ENCODE measurements at regions not wholly inside any gene's neighbourhood (a gene's known extent, or its start where the extent isn't known, plus 50 kb on each side); places are given as distances from the start of the nearest gene placed in this dataset.
"Not testable (repeated sequence)": the region's sequence is repeated elsewhere in the genome, so short reads cannot be mapped to it uniquely, and the experiment has no call there.

GRCh38 chr2:60351321-60351720, 202.1 kb downstream of the BCL11A start:
- TF ChIP-seq CTCF (IDR thresholded peaks at IDR 0.05), result no peak
- DNase-seq (ENCODE audit: low spot score), result no peak

GRCh38 chr2:60350791-60351190, 202.7 kb downstream of the BCL11A start:
- TF ChIP-seq CTCF (IDR thresholded peaks at IDR 0.05), result no peak
- Histone ChIP-seq H3K36me3 (no peaks in the 10 kb centered on the region), H3K4me3 (no peak overlapping the region), H3K27me3 (replicated peaks; ENCODE audit: insufficient read depth) (no peaks in the 10 kb centered on the region), H3K9me3 (no peaks in the 10 kb centered on the region), H3K27ac (no peak overlapping the region), H3K4me1 (ENCODE audit: control insufficient read depth in 1 of 2, low read depth in 2 of 2) (no peaks in the 10 kb centered on the region)
- DNase-seq (ENCODE audit: low spot score) (no peak), ATAC-seq (ENCODE audit: insufficient number of reproducible peaks, low FRiP score, low read depth) (no peak)

More at GRCh38 chr2:60351321-60351720, 202.1 kb downstream of the BCL11A start:
- H3K9me3 ChIP-seq, result no peaks in the 10 kb centered on the region
- H3K4me1 ChIP-seq (ENCODE audit: control insufficient read depth in 1 of 2, low read depth in 2 of 2), result no peaks in the 10 kb centered on the region
- no peaks in the 10 kb centered on the region for H3K36me3 ChIP-seq
- no peak overlapping the region for H3K4me3 ChIP-seq
- H3K27ac ChIP-seq, result no peak overlapping the region
- no peak for ATAC-seq (ENCODE audit: insufficient number of reproducible peaks, low FRiP score, low read depth)
- H3K27me3 ChIP-seq (replicated peaks; ENCODE audit: insufficient read depth), result no peaks in the 10 kb centered on the region

DNA sequence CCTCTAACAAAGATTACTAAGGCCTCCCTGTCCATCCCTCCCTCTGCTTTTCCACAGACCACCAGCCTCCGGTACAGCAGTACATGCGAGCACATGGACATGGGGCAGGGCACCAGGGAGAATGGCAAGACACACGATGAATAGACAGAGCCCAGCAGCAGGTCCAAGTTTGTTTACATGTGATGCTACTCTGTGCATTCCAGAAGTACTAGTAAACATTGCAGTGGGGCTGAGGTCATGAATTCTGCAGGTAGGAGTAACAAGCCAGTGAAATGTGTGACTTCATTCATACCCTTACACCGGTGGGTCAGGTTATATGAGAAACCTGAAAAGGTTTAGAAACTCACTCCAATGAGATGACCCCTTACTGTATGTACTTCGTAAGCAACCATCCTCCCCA, 205.7 kb downstream of the BCL11A start:
- Histone ChIP-seq H3K36me3 (no peaks in the 10 kb centered on the region), H3K27ac (no peak overlapping the region), H3K9me3 (no peaks in the 10 kb centered on the region), H3K4me3 (no peak overlapping the region), H3K4me1 (ENCODE audit: control insufficient read depth in 1 of 2, low read depth in 2 of 2) (no peaks in the 10 kb centered on the region), H3K27me3 (replicated peaks; ENCODE audit: insufficient read depth) (no peaks in the 10 kb centered on the region)
- ATAC-seq (ENCODE audit: insufficient number of reproducible peaks, low FRiP score, low read depth) (no peak), DNase-seq (ENCODE audit: low spot score) (no peak)
- TF ChIP-seq CTCF (IDR thresholded peaks at IDR 0.05), result no peak

DNA sequence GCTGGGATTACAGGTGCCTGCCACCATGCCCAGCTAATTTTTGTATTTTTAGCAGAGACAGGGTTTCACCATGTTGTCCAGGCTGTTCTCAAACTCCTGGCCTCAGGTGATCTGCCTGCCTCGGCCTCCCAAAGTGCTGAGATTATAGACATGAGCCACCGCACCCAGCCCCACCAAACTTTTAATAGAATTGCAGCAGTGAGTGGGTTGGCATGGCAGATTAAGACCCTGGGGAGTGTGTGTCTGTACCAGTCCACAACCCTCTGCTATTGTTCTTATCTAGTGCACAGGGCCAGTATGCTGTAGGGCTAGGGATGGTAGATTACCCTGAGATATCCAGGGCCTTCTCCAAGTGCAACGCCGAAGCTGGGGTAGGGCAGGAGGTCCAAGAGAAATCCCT, 211.0 kb downstream of the BCL11A start:
- H3K4me1 ChIP-seq (ENCODE audit: control insufficient read depth in 1 of 2, low read depth in 2 of 2); H3K27ac ChIP-seq; H3K4me3 ChIP-seq; H3K27me3 ChIP-seq (replicated peaks; ENCODE audit: insufficient read depth); H3K36me3 ChIP-seq; H3K9me3 ChIP-seq; DNase-seq (ENCODE audit: low spot score); ATAC-seq (ENCODE audit: insufficient number of reproducible peaks, low FRiP score, low read depth): not testable (repeated sequence)

DNA sequence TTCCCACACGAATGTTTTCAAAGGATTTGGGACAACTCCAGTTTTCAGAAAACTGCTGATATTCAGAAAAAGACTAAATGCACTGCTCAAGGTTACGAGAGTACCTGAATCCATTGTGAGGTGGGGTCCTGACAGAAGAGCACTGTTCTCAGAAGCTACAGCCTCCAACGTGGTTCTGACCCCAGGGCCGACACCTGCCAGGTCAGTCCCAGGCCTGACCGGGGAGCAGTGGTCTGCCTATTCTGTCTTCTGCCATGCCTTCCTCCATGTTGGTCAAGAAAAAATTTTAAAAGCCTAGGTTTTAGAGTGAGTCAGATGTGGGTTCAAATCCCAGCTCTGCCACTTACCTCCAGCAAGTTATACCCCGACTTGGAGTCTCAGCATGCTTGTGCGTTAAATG, 212.3 kb downstream of the BCL11A start:
- no peak for TF ChIP-seq CTCF (IDR thresholded peaks at IDR 0.05)
- Histone ChIP-seq H3K4me3 (no peak overlapping the region), H3K4me1 (ENCODE audit: control insufficient read depth in 1 of 2, low read depth in 2 of 2) (no peaks in the 10 kb centered on the region), H3K9me3 (no peaks in the 10 kb centered on the region), H3K36me3 (no peaks in the 10 kb centered on the region), H3K27me3 (replicated peaks; ENCODE audit: insufficient read depth) (no peaks in the 10 kb centered on the region), H3K27ac (no peak overlapping the region)
- no peak for ATAC-seq (ENCODE audit: insufficient number of reproducible peaks, low FRiP score, low read depth)
- no peak for DNase-seq (ENCODE audit: low spot score)

DNA sequence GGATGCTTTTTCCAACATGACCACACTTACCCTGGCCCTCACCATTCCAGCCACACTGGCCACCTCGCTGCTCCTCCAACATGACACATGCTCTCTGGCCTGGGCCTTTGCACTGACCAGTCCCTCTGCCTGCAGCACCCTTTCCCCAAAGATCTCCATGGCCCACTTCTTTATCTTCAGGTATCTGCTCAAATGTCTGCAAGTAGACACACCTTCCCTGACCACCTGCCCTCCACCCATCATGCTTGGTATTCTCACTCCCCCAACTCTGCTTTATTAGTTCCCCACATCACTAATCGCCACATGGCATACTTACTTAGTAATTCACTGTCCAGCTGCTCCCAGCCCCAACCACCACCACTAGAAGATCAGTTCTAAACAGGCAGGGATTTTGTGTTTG, 214.2 kb downstream of the BCL11A start:
- H3K4me3 ChIP-seq, result no peak overlapping the region
- TF ChIP-seq CTCF (IDR thresholded peaks at IDR 0.05), result no peak
- H3K9me3 ChIP-seq, result no peaks in the 10 kb centered on the region
- no peaks in the 10 kb centered on the region for H3K4me1 ChIP-seq (ENCODE audit: control insufficient read depth in 1 of 2, low read depth in 2 of 2)
- H3K36me3 ChIP-seq, result no peaks in the 10 kb centered on the region
- DNase-seq (ENCODE audit: low spot score), result no peak
- H3K27ac ChIP-seq, result no peak overlapping the region
- no peak for ATAC-seq (ENCODE audit: insufficient number of reproducible peaks, low FRiP score, low read depth)
- H3K27me3 ChIP-seq (replicated peaks; ENCODE audit: insufficient read depth), result no peaks in the 10 kb centered on the region
